ENCODE measurements at regions not wholly inside any gene's neighbourhood (a gene's known extent, or its start where the extent isn't known, plus 50 kb on each side); places are given as distances from the start of the nearest gene placed in this dataset.
"Not testable (repeated sequence)": the region's sequence is repeated elsewhere in the genome, so short reads cannot be mapped to it uniquely, and the experiment has no call there.

DNA sequence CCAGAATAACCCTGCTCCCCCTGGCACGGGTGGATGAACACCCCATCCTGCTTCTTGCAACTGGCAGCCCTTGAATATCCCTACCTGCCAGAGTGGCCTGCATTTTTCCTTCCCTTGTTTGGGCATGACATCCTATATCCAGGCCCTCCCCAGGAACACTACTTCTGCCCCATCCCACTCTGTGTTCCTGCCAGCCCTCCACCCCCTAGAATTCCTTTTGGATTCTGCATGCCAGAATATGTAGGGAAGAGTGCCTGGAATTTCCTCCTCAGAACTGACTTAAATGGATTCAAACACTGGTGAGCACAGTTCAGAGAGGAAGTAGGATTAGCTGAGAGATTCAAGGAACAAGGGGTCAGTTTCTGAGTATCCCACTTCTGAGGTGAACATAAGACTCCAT lies 123.5 kb upstream of the PELI1 start:
- in situ Hi-C loops (cut with HindIII; ENCODE audit: low pct_unique_long_range_greater_than_20kb, low sequenced_read_pairs): no loop called here
- DNase-seq (ENCODE audit: low read depth, low spot score): no peak

DNA sequence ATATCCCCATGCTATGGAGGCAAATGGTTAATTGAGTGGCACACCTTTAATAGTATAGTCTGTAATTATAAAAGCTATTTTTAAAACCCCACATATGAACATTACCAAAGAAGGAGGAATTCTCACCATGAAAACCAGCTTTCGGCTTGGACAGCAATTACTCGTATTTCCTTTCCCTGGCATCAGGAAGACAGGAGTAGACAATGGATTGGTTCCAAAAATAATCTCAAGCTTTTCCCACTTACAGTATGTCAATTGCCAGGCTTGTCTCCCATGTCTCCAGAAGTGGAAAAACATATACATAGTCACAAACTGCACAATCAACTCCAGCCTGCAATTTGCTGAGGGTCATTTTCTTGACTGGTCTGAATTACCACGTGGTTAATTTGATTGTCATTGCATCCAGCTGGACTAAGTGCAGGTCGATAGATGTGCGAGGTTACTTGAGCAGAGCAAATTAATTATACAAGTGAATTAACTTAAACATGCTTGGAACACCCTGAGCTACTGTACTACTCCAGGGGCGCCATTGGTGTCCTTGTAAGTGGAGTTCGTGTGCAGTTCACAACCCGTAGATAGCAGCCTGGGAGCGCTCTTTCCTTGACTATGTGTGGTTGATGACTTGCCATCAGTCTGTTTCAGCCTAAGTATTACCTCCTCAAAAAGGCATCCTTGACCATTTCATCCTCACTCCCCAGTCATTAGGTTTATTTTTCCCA lies 124.3 kb upstream of the PELI1 start:
- in situ Hi-C loops (cut with HindIII; ENCODE audit: low pct_unique_long_range_greater_than_20kb, low sequenced_read_pairs): no loop called here
- no peak for DNase-seq (ENCODE audit: low read depth, low spot score)

DNA sequence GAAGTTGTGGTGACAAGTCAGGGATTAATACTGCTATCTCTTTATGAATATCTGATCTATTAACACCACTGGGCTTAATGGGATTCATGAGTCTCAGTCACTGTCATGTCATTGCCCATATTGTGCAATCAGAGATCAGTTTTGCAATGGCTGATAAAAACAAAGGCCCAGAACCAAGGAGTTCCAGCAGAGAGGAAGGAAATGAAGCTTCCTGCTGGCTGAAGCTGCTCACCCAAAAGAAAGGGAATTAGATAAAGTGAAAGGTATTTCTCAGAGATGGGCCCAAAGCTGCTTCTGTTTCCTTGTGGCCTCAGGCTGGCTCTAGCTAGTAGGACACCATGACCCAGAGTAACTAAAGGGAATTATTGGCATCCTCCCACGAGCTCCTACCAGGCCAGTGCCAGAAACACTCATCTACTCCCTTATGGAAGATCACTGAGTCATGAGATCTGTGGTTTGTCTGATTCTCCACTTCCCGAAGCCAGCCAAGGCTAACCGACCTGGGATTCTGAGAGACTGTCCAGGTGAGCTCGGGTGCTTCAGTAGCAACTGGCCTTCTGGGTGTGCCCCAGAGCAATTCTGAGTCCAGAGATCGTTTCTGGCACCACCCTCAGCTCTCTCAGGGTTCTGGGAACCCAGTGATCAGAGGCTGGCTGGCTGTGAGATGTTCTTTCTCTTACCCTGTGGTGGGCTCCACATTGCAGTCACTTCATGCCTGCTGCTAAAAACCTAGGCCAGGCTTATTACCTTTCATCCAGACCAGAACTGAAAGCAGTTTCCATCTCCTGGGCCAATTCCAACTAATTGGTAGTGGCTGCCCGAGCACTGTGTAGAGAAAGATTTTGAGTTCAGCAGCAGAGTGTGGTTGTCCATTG lies 129.5 kb upstream of the PELI1 start:
- in situ Hi-C loops (cut with HindIII; ENCODE audit: low pct_unique_long_range_greater_than_20kb, low sequenced_read_pairs): no loop called here

DNA sequence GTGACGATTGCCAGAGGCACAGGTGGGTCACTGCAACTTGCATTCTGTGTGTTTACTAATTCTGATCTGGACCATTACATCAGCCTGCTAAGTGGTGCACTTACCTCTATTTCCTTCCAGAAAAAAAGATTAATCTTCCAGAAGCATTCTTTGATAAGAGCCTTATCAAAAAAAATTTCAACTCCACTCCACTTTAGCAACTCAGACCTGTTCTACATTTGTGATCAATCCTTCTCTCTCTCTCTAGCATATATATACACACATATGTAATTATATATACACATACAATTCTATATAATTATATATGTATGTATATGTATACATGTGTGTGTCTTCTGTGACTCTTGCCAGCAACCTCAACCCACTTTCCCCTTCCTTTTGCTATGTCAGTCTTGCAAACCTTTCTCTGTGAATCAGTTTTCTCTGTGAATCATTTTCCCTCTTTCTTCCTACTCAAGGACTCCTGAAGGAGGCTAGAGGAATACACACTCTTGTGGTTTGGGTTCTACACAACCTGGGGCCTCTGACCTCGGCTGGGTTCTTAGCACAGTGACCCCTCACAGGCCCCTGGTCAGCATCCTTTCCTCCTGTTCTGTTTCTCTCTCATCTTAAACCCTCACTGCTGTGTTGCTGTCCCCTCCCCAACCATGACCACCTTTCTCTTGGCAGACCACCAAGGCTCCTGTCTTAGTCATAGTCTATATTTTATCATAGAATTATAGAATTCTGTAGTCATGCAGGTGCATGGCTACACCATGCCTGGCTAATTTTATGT lies 130.4 kb upstream of the PELI1 start:
- DNase-seq (ENCODE audit: low read depth, low spot score): no peak
- in situ Hi-C loops (cut with HindIII; ENCODE audit: low pct_unique_long_range_greater_than_20kb, low sequenced_read_pairs): no loop called here

More for the DNA sequence above, 129.5 kb upstream of the PELI1 start:
- peak; percentile 42 for DNase-seq (ENCODE audit: low read depth, low spot score)

DNA sequence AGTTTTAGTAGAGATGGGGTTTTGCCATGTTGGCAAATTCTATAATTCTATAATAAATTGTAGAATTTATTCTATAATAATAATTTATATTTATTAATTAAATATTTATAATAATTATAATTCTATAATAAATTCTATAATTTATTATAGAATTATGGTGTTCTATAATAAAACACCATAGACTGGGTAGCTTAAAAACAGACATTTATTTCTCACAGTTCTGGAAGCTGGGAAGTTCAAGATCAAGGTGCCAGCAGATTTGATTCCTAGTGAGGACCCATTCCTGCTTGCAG lies 130.9 kb upstream of the PELI1 start:
- no peak for DNase-seq (ENCODE audit: low read depth, low spot score)
- in situ Hi-C loops (cut with HindIII; ENCODE audit: low pct_unique_long_range_greater_than_20kb, low sequenced_read_pairs): no loop called here

DNA sequence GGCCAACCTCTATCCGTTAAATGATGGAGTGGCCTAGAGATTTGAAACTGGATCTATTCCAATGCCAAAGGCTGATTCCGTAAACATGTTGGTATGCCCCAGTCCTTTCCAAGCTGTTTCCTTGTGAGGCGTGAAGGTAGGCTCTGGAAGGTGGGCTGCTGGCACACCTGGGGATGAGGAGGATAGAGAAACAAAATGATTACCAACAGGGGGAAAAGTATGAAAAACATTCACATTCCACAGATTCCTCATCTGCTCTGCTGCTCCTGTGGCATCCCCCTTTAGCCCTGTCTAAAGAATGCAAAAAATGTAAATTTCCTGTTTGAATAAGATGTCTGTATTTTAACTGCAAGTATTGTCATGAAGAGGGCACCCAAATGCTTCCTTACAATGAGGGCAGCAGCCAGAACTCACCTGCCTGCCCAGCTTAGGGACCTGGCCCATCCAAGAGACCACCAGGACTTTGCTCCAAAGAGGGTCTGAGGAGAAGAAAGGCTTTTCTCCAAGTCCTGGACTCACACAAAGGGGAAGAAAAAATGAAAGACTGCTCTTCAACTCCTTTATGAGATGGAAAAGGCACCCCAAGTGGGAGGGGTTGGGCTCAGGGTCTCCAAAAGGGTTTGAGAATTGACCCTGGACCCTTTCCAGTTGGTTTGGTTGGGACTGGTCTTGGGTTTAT lies 132.3 kb upstream of the PELI1 start:
- in situ Hi-C loops (cut with HindIII; ENCODE audit: low pct_unique_long_range_greater_than_20kb, low sequenced_read_pairs): no loop called here
- DNase-seq (ENCODE audit: low read depth, low spot score): no peak

DNA sequence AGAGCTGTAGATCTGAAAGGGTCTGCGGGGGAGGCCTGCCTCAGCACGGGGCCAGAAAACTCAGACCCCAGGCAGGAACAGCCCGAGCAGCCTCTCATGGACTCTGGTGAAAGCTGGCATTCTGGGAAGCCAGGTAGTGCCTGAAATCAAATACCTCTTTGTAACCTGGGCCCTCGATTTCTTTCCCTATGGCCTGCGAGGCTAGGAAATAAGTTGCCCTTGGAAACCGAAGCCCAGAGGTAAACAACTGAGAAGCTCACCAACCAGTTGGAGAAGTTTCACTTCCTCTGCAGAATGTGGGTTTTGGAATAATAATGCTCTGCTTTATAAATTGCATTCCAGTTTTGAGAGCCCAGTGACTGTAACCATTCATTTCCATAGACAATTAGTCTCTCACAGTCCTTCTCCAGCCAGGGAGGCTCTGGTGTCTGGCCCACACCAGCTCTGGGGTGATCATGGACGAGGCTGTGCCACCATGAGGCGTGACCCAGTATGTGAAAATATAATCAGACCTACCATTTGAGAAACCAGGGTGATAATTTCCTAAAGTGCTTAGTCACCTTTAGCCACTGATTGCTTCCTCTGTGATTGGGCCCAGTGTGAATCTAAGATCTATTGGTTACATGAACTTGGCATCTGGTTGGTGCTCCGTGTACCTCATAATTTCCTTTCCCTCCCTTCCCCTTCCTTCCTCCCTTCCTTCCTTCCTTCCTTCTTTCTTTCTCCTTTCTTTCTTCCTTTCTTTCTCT lies 133.1 kb upstream of the PELI1 start:
- in situ Hi-C loops (cut with HindIII; ENCODE audit: low pct_unique_long_range_greater_than_20kb, low sequenced_read_pairs): no loop called here
- peak; percentile 94 for DNase-seq (ENCODE audit: low read depth, low spot score)

DNA sequence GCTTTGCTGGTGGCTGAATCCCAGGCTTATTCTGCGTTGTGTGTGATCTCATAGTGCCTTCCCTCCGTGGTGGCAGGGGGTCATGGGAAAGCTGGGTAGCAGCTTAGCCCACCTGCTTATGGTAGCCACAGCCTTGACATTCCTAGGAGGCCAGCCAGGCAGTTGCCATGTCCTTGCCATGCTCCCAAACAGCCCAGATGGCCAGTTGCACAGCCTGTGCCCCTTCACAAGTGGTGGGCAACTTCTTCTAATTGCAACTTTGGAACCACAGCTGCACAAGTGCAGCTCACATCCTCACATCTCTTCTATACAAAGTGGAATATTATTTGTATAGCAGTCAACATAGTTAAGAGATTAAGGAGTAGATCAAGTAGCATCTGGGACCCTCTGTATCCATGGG lies 136.6 kb upstream of the PELI1 start:
- in situ Hi-C loops (cut with HindIII; ENCODE audit: low pct_unique_long_range_greater_than_20kb, low sequenced_read_pairs); DNase-seq (ENCODE audit: low read depth, low spot score): not testable (repeated sequence)

DNA sequence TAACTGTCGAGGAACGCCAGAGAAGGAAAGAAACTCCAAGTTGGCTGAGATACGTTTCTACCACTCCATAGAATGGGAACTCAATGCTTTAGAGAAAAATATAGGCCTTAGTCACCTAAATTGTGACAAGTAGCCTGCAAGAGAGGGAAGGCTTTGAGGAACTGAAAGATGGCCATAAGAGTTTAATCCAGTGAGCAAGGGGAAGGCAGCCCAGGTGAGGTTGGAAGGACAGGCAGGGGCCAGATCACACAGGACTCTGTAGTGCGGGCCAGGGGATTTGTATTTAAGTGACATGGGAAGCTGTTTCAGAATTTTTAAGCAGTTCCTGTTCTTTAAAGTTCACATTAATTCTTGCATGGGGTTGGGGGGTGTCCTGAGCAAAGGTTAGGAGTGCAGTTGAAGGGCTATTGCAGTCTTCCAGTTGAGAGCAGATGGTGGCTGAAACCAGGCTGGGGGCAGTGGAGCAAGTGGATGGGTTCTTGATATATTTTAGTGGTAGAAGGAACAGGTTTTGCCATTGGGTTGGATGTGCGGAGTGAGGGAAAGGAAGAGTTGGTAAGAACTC lies 138.9 kb upstream of the PELI1 start:
- in situ Hi-C loops (cut with HindIII; ENCODE audit: low pct_unique_long_range_greater_than_20kb, low sequenced_read_pairs): no loop called here
- DNase-seq (ENCODE audit: low read depth, low spot score): no peak

DNA sequence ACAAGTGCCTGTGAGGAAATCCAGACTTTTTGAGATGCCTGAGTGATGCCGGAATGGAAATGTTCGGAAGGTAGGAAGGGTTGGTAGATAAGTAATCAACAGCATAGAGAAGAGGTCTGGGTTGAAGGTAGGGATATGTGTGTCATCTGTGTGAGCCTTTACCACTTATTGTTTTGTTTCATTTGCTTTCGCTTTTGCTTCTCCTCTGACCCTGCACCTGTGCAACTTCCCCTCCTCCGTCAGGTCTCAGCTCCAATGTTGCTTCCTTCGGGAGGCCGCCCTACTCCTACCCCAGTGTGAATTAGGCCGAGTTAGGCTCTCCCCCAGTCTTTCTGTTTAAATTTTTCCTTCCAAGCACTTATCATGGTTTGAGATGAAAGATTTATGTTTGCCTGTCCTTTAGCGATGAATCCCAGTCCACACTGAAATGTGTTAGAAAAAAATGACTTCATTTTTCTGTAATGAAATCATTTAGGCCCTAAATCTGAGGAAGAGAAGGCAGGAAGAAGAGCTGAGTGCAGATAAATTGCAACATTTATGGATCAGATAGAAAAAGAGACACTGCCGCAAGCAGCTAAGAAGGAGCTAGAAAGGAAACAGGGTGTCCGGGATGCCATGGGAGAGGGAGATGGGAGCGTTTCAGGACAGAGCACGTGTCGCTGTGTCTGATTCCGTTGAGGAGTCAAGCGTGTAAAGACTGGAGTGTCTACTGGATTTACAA lies 139.6 kb upstream of the PELI1 start:
- in situ Hi-C loops (cut with HindIII; ENCODE audit: low pct_unique_long_range_greater_than_20kb, low sequenced_read_pairs): no loop called here
- no peak for DNase-seq (ENCODE audit: low read depth, low spot score)

DNA sequence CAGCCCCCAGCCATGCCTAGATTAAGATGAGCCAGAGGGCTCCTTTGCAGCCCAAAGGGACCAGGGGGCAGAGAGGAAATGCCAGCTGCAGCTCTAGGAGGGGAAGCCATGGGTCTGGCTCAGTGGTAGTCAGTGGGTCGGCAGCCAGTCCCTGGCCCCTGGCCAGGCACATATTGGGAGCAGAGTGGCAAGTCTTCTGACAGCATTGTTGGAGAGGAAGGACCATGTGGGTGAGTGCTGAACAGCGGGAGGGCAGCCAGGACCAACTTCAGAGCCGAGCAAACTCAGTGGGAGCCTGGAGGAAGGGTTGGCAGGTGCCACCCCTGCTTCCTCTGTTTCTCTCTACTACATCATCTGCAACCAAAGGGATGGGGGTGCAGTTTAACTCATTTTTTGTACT lies 140.5 kb upstream of the PELI1 start:
- in situ Hi-C loops (cut with HindIII; ENCODE audit: low pct_unique_long_range_greater_than_20kb, low sequenced_read_pairs): no loop called here
- no peak for DNase-seq (ENCODE audit: low read depth, low spot score)

DNA sequence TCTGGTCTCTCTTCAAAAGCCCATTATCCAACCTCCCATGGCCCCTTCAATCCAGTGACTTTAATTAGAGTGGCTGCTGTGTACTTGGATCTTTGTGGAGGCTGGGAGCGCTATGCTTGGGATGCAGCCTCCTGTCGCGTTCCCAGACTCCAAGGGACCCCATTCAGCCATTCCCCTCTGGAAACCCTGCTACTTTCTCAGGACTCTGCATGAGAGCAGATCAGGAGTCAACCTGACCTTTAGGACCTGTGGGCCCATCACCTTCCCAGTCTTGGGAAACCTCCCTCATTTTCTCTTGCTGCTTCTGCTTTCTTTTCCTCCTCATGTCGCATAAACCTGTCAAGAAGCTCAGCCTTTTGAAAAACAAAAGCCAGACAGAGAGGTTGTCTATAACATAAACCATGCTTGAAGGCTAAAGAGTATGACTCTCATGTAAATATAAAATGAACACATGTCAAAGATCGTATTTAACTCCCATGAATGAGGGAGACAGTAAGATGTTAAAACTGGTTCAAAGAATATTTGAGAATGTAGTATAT lies 143.1 kb upstream of the PELI1 start:
- DNase-seq (ENCODE audit: low read depth, low spot score): no peak
- in situ Hi-C loops (cut with HindIII; ENCODE audit: low pct_unique_long_range_greater_than_20kb, low sequenced_read_pairs): no loop called here

DNA sequence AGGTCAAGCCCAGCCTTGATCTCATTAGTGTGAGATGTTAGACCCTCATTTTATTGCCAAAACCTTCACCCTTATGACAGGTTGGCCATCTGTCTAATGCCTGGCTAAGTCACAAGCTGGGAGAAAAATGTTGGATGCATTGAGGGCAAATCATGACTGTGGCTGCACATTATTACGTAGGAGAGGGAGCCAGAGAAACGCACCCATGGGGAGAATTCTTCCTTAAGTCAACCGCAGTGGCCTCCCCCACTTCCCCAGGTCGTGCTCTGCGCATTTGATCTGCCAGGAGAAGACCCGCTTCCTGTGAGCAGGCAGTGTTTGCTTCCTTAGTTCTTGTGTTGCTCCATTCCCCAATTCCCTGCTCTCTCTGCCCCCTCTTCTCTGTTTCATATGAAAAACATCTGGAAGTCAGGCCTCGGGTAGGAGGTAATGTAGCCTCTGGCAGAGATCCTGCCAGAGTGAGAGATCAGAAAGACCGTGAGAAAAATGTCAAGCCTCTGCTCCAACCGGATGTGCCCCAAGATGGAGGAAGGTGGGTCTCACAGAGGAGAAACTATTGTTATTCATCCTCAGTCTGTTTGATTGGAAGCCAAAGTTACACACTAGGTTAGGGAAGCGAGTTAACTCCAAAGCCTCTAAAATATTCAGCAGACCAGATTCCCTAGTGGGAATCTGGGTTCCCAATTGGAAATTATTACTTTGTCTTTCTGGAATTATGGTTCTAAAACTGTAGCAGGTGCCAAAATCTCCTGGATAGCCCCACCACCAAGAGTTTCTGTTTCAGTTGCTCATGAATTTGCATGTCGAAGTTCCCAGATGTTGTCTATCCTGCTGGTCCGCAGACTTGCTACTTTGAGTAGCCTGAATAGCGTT lies 144.3 kb upstream of the PELI1 start:
- no peak for DNase-seq (ENCODE audit: low read depth, low spot score)
- in situ Hi-C loops (cut with HindIII; ENCODE audit: low pct_unique_long_range_greater_than_20kb, low sequenced_read_pairs): no loop called here

DNA sequence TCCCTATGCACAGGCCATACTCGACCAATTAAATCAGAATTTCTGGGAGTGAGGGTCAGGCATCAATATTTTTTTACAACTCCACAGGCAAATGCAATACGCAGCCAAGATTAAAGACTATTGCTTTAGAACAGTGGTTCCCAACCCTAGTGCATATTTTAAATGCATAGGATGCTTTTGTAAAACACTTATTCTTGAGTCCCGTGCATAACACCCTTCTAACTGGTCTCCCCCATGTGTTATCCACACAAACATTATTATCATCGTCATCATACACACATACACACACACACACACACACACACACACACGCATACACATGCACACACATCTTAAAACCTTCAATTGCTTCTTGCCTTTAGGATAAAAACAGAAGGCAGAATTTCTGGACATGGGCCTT lies 145.0 kb upstream of the PELI1 start:
- DNase-seq (ENCODE audit: low read depth, low spot score): no peak
- in situ Hi-C loops (cut with HindIII; ENCODE audit: low pct_unique_long_range_greater_than_20kb, low sequenced_read_pairs): no loop called here

DNA sequence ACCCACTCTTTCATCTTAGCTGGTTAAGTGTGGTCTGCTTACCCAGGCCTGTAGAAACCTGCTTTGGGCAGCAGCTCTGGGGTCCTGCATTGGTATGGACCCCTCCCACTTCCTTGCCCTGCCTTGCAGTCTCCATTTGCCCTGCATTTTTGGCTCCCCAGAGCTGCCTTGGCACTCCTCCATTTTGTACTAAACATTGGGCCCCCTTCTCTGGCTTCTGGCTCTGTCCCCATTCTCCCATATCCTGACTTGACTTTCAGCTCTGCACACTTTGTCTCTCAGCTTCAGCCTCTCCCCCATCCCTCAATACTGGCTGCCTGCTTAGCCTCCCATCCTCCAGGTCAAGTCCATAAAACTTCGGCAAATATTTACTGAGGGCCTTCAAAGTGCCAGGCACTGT lies 145.5 kb upstream of the PELI1 start:
- in situ Hi-C loops (cut with HindIII; ENCODE audit: low pct_unique_long_range_greater_than_20kb, low sequenced_read_pairs): no loop called here
- DNase-seq (ENCODE audit: low read depth, low spot score): no peak
